Upper lobe of left lung (tissue), 6 donors: ENCODE measurements at regions not wholly inside any gene's neighbourhood (a gene's known extent, or its start where the extent isn't known, plus 50 kb on each side); places are given as distances from the start of the nearest gene placed in this dataset.

Experiments used
- ATAC-seq, 2 donors: fragments of 200-7000 bp; cut with Tn5 transposase; one replicate each; pipeline ENCODE4 v1.9.1; 2022; ENCODE audit warnings: mild to moderate bottlenecking in 2 of 2, moderate library complexity in 2 of 2; ENCODE audit not compliant: low FRiP score in 2 of 2
- DNase-seq, 2 donors: peaks; one replicate each; pipeline ENCODE4 v3.0.0-alpha.2; 2019 to 2020
- H3K27ac ChIP-seq, 4 donors: fragments of 200-600 bp; sonication (generic); one replicate each; pipeline ENCODE4 v1.5.1; 2016 to 2019
- H3K27me3 ChIP-seq, 4 donors: fragments of 200-600 bp; sonication (generic); one replicate each; pipeline ENCODE4 v1.5.1; 2017 to 2019
- H3K36me3 ChIP-seq, 4 donors: fragments of 200-600 bp; sonication (generic); one replicate each; pipeline ENCODE4 v1.5.1; 2016 to 2019
- H3K4me1 ChIP-seq, 4 donors: fragments of 200-600 bp; sonication (generic); one replicate each; pipeline ENCODE4 v1.5.1; 2018 to 2019
- H3K4me3 ChIP-seq, 4 donors: fragments of 200-600 bp; sonication (generic); one replicate each; pipeline ENCODE4 v1.5.1; 2017 to 2019; ENCODE audit warnings: mild to moderate bottlenecking in 2 of 4, moderate library complexity in 1 of 4
- H3K9me3 ChIP-seq, 4 donors: fragments of 200-600 bp; sonication (generic); one replicate each; pipeline ENCODE4 v1.5.1; 2018 to 2019
- EP300 ChIP-seq, 4 donors: sonication (generic); formaldehyde crosslinking; IDR thresholded peaks; one replicate each; pipeline ENCODE4 v1.5.1; 2017; ENCODE audit warnings: antibody characterized with exemption in 4 of 4, control low read depth in 2 of 4
- POLR2A ChIP-seq, 4 donors: fragments of 450-650 bp; IDR thresholded peaks; one replicate each; pipeline ENCODE4 v1.5.1; 2016 to 2017; ENCODE audit warnings: antibody characterized with exemption in 4 of 4, mild to moderate bottlenecking in 2 of 4
- POLR2AphosphoS5 ChIP-seq, 2 donors: sonication (generic); formaldehyde crosslinking; IDR thresholded peaks; one replicate each; pipeline ENCODE4 v1.5.1; 2017; ENCODE audit warnings: antibody characterized with exemption in 2 of 2
- WGBS, 2 donors: methylation state at CpG; one replicate each; pipeline ENCODE4 v1.1.5; 2017 to 2018; 5-methylcytosine and 5-hydroxymethylcytosine counted together
- TF ChIP-seq, protein P1 (sequence below), 6 experiments: fragments of 450-650 bp in 4 of 6; fragments of 200-600 bp in 2 of 6; sonication (generic) in 2 of 6; IDR thresholded peaks; one replicate each; pipeline ENCODE4 v1.5.1; 2016 to 2019; ENCODE audit warnings: antibody characterized with exemption in 6 of 6
- donor health status: DM: no; HTN: no; CAD: no; lungs with moderate emphysema.
- donor health status: DM: no; HTN: yes; CAD: no; lungs with severe emphysema.

GRCh38 chr10:57506414-57507094 lies 761.1 kb downstream of the IPMK start:
- no peaks in the 10 kb centered on the region for H3K36me3 ChIP-seq
- DNase-seq: peak in 1 of 2 donors; percentile 29
- no peak overlapping the region for H3K27ac ChIP-seq
- no peaks in the 10 kb centered on the region for H3K4me1 ChIP-seq
- peaks cover 0 to 9% (median 4%) of the 10 kb centered on the region in 4 donors for H3K9me3 ChIP-seq
- WGBS, 2 donors: 79 to 91% methylated on average over 9 to 10 of the region's 10 CpGs
- no peaks in the 10 kb centered on the region for H3K27me3 ChIP-seq
- TF ChIP-seq POLR2A (IDR thresholded peaks at IDR 0.05): no peak
- no peak overlapping the region for H3K4me3 ChIP-seq
- peak; percentile 28 to 66 for ATAC-seq

- ATAC-seq: no peak
These were observed 773.2 kb downstream of the IPMK start for GRCh38 chr10:57494486-57494885.

DNA sequence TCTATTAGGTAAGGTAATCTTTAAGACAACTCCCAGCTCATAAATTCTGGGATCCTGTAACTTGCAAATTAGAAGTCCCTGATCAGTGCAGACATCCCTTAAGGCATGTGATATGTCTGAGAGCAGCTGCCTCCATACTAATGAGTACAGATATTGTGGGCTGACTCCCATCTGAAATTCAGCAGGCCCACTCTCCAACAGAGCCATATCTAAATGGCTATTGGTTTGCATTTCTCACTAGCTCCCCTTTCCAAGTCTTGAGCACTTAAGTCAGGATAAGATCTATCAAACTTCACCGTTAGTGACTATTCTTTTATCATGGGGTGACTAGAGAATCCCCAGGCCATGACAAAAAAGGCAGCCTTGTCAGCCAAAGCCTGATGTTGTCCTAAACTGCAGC lies 785.4 kb downstream of the IPMK start:
- no peak for TF ChIP-seq EP300 (IDR thresholded peaks at IDR 0.05)
- no peak for TF ChIP-seq POLR2A (IDR thresholded peaks at IDR 0.05)
- TF ChIP-seq, protein P1, sequence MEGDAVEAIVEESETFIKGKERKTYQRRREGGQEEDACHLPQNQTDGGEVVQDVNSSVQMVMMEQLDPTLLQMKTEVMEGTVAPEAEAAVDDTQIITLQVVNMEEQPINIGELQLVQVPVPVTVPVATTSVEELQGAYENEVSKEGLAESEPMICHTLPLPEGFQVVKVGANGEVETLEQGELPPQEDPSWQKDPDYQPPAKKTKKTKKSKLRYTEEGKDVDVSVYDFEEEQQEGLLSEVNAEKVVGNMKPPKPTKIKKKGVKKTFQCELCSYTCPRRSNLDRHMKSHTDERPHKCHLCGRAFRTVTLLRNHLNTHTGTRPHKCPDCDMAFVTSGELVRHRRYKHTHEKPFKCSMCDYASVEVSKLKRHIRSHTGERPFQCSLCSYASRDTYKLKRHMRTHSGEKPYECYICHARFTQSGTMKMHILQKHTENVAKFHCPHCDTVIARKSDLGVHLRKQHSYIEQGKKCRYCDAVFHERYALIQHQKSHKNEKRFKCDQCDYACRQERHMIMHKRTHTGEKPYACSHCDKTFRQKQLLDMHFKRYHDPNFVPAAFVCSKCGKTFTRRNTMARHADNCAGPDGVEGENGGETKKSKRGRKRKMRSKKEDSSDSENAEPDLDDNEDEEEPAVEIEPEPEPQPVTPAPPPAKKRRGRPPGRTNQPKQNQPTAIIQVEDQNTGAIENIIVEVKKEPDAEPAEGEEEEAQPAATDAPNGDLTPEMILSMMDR (IDR thresholded peaks at IDR 0.05): no peak
- TF ChIP-seq POLR2AphosphoS5 (IDR thresholded peaks at IDR 0.05): no peak
- no peaks in the 10 kb centered on the region for H3K9me3 ChIP-seq
- H3K27ac ChIP-seq: no peak overlapping the region
- no peaks in the 10 kb centered on the region for H3K4me1 ChIP-seq
- no peak for DNase-seq
- H3K36me3 ChIP-seq: no peaks in the 10 kb centered on the region
- WGBS, 2 donors: 52 to 71% methylated on average over 1 of the region's 1 CpG
- no peak overlapping the region for H3K4me3 ChIP-seq
- ATAC-seq: no peak
- H3K27me3 ChIP-seq: no peaks in the 10 kb centered on the region

More at GRCh38 chr10:57494486-57494885, 773.2 kb downstream of the IPMK start:
- WGBS, 2 donors: 80 to 85% methylated on average over 2 of the region's 2 CpGs
- Histone ChIP-seq H3K9me3 (no peaks in the 10 kb centered on the region), H3K4me1 (no peaks in the 10 kb centered on the region), H3K27me3 (no peaks in the 10 kb centered on the region), H3K4me3 (no peak overlapping the region), H3K36me3 (no peaks in the 10 kb centered on the region), H3K27ac (no peak overlapping the region)
- TF ChIP-seq, protein P1 (IDR thresholded peaks at IDR 0.05): no peak
- TF ChIP-seq POLR2A (IDR thresholded peaks at IDR 0.05) (no peak), EP300 (IDR thresholded peaks at IDR 0.05) (no peak), POLR2AphosphoS5 (IDR thresholded peaks at IDR 0.05) (no peak)
- DNase-seq: no peak

GRCh38 chr10:57472823-57473619 lies 794.7 kb downstream of the IPMK start:
- Histone ChIP-seq H3K27me3 (no peaks in the 10 kb centered on the region), H3K4me1 (no peaks in the 10 kb centered on the region), H3K9me3 (no peaks in the 10 kb centered on the region), H3K4me3 (no peak overlapping the region), H3K36me3 (no peaks in the 10 kb centered on the region), H3K27ac (no peak overlapping the region)
- WGBS, 2 donors: 85 to 90% methylated on average over 2 of the region's 2 CpGs
- DNase-seq (no peak), ATAC-seq (no peak)
- TF ChIP-seq POLR2AphosphoS5 (IDR thresholded peaks at IDR 0.05) (no peak), EP300 (IDR thresholded peaks at IDR 0.05) (no peak), POLR2A (IDR thresholded peaks at IDR 0.05) (no peak)
- TF ChIP-seq, protein P1 (IDR thresholded peaks at IDR 0.05): no peak

GRCh38 chr10:57468894-57469432 lies 798.7 kb downstream of the IPMK start:
- no peaks in the 10 kb centered on the region for H3K4me1 ChIP-seq
- H3K9me3 ChIP-seq: no peaks in the 10 kb centered on the region
- H3K4me3 ChIP-seq: no peak overlapping the region
- H3K27ac ChIP-seq: no peak overlapping the region
- no peak for ATAC-seq
- TF ChIP-seq, protein P1 (IDR thresholded peaks at IDR 0.05): no peak
- TF ChIP-seq POLR2AphosphoS5 (IDR thresholded peaks at IDR 0.05) (no peak), EP300 (IDR thresholded peaks at IDR 0.05) (no peak), POLR2A (IDR thresholded peaks at IDR 0.05) (no peak)
- no peak for DNase-seq
- no peaks in the 10 kb centered on the region for H3K27me3 ChIP-seq
- WGBS, 2 donors: 67 to 68% methylated on average over 4 of the region's 4 CpGs
- no peaks in the 10 kb centered on the region for H3K36me3 ChIP-seq
